ENCODE measurements at regions not wholly inside any gene's neighbourhood (a gene's known extent, or its start where the extent isn't known, plus 50 kb on each side); places are given as distances from the start of the nearest gene placed in this dataset.

DNA sequence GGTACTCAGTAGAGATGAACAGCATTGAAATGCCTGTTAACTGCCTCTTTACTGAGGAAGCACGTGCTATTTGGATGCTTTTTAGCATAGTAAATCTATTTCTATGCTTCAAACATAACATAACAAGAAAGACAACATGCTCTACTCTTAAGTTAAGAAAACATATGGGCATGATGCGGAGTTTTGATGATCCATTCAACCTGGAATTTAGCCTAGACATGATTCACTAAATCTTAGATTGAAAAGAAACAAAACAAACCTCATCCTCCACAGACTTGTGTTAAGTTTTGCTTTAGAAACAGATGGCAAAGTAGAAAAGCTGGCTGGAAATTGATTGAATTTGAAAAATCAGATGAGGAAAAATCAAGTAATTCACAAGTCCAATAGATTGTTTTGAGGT lies 593.8 kb downstream of the OLFM4 start:
- TF ChIP-seq POLR2AphosphoS5 (IDR thresholded peaks at IDR 0.05): no peak
- TF ChIP-seq, protein P1, sequence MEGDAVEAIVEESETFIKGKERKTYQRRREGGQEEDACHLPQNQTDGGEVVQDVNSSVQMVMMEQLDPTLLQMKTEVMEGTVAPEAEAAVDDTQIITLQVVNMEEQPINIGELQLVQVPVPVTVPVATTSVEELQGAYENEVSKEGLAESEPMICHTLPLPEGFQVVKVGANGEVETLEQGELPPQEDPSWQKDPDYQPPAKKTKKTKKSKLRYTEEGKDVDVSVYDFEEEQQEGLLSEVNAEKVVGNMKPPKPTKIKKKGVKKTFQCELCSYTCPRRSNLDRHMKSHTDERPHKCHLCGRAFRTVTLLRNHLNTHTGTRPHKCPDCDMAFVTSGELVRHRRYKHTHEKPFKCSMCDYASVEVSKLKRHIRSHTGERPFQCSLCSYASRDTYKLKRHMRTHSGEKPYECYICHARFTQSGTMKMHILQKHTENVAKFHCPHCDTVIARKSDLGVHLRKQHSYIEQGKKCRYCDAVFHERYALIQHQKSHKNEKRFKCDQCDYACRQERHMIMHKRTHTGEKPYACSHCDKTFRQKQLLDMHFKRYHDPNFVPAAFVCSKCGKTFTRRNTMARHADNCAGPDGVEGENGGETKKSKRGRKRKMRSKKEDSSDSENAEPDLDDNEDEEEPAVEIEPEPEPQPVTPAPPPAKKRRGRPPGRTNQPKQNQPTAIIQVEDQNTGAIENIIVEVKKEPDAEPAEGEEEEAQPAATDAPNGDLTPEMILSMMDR (IDR thresholded peaks at IDR 0.05): no peak
